ENCODE measurements at regions not wholly inside any gene's neighbourhood (a gene's known extent, or its start where the extent isn't known, plus 50 kb on each side); places are given as distances from the start of the nearest gene placed in this dataset.

- Histone ChIP-seq H3K9me3 (ENCODE audit: control insufficient read depth, low read depth, low read length) (no peaks in the 10 kb centered on the region), H3K9ac (ENCODE audit: low read length) (no peak overlapping the region), H3K27ac (ENCODE audit: low read length) (no peak overlapping the region), H3K36me3 (ENCODE audit: control insufficient read depth, low read depth, low read length) (no peaks in the 10 kb centered on the region), H3K4me3 (ENCODE audit: low read length) (no peak overlapping the region), H3K4me1 (ENCODE audit: control insufficient read depth, low read depth, low read length) (no peaks in the 10 kb centered on the region), H3K27me3 (ENCODE audit: control insufficient read depth, insufficient read depth, low read length) (no peaks in the 10 kb centered on the region)
These were observed 801.9 kb downstream of the TECRL start for GRCh38 chr4:63607169-63607872.

GRCh38 chr4:63589796-63590195 is 819.5 kb downstream of the TECRL start:
- no peaks in the 10 kb centered on the region for H3K27me3 ChIP-seq (ENCODE audit: control insufficient read depth, insufficient read depth, low read length)
- H3K9me3 ChIP-seq (ENCODE audit: control insufficient read depth, low read depth, low read length): no peaks in the 10 kb centered on the region
- peaks cover 15% of the 10 kb centered on the region for H3K4me1 ChIP-seq (ENCODE audit: control insufficient read depth, low read depth, low read length)
- H3K36me3 ChIP-seq (ENCODE audit: control insufficient read depth, low read depth, low read length): no peaks in the 10 kb centered on the region
- H3K4me3 ChIP-seq (ENCODE audit: low read length): no peak overlapping the region
- no peak overlapping the region for H3K9ac ChIP-seq (ENCODE audit: low read length)
- H3K27ac ChIP-seq (ENCODE audit: low read length): no peak overlapping the region

GRCh38 chr4:63583561-63583960 is 825.7 kb downstream of the TECRL start:
- Histone ChIP-seq H3K36me3 (ENCODE audit: control insufficient read depth, low read depth, low read length) (no peaks in the 10 kb centered on the region), H3K9me3 (ENCODE audit: control insufficient read depth, low read depth, low read length) (no peaks in the 10 kb centered on the region), H3K4me1 (ENCODE audit: control insufficient read depth, low read depth, low read length) (peaks cover 7% of the 10 kb centered on the region), H3K4me3 (ENCODE audit: low read length) (no peak overlapping the region), H3K27ac (ENCODE audit: low read length) (no peak overlapping the region), H3K27me3 (ENCODE audit: control insufficient read depth, insufficient read depth, low read length) (no peaks in the 10 kb centered on the region), H3K9ac (ENCODE audit: low read length) (no peak overlapping the region)

GRCh38 chr4:63583007-63583406 is 826.2 kb downstream of the TECRL start:
- H3K27ac ChIP-seq (ENCODE audit: low read length): no peak overlapping the region
- no peaks in the 10 kb centered on the region for H3K36me3 ChIP-seq (ENCODE audit: control insufficient read depth, low read depth, low read length)
- peaks cover 2% of the 10 kb centered on the region for H3K4me1 ChIP-seq (ENCODE audit: control insufficient read depth, low read depth, low read length)
- H3K4me3 ChIP-seq (ENCODE audit: low read length): no peak overlapping the region
- no peak overlapping the region for H3K9ac ChIP-seq (ENCODE audit: low read length)
- no peaks in the 10 kb centered on the region for H3K27me3 ChIP-seq (ENCODE audit: control insufficient read depth, insufficient read depth, low read length)
- no peaks in the 10 kb centered on the region for H3K9me3 ChIP-seq (ENCODE audit: control insufficient read depth, low read depth, low read length)

GRCh38 chr4:63580796-63581475 is 828.3 kb downstream of the TECRL start:
- Histone ChIP-seq H3K27me3 (ENCODE audit: control insufficient read depth, insufficient read depth, low read length) (no peaks in the 10 kb centered on the region), H3K4me3 (ENCODE audit: low read length) (no peak overlapping the region), H3K4me1 (ENCODE audit: control insufficient read depth, low read depth, low read length) (no peaks in the 10 kb centered on the region), H3K9ac (ENCODE audit: low read length) (no peak overlapping the region), H3K27ac (ENCODE audit: low read length) (no peak overlapping the region), H3K36me3 (ENCODE audit: control insufficient read depth, low read depth, low read length) (no peaks in the 10 kb centered on the region), H3K9me3 (ENCODE audit: control insufficient read depth, low read depth, low read length) (no peaks in the 10 kb centered on the region)

GRCh38 chr4:63578383-63578782 is 830.9 kb downstream of the TECRL start:
- Histone ChIP-seq H3K27me3 (ENCODE audit: control insufficient read depth, insufficient read depth, low read length) (no peaks in the 10 kb centered on the region), H3K4me1 (ENCODE audit: control insufficient read depth, low read depth, low read length) (no peaks in the 10 kb centered on the region), H3K9me3 (ENCODE audit: control insufficient read depth, low read depth, low read length) (no peaks in the 10 kb centered on the region), H3K36me3 (ENCODE audit: control insufficient read depth, low read depth, low read length) (no peaks in the 10 kb centered on the region), H3K27ac (ENCODE audit: low read length) (no peak overlapping the region), H3K9ac (ENCODE audit: low read length) (no peak overlapping the region), H3K4me3 (ENCODE audit: low read length) (no peak overlapping the region)

- Histone ChIP-seq H3K4me3 (ENCODE audit: low read length) (no peak overlapping the region), H3K27me3 (ENCODE audit: control insufficient read depth, insufficient read depth, low read length) (no peaks in the 10 kb centered on the region), H3K36me3 (ENCODE audit: control insufficient read depth, low read depth, low read length) (no peaks in the 10 kb centered on the region), H3K4me1 (ENCODE audit: control insufficient read depth, low read depth, low read length) (no peaks in the 10 kb centered on the region), H3K9ac (ENCODE audit: low read length) (no peak overlapping the region), H3K9me3 (ENCODE audit: control insufficient read depth, low read depth, low read length) (no peaks in the 10 kb centered on the region), H3K27ac (ENCODE audit: low read length) (no peak overlapping the region)
These were observed 842.6 kb downstream of the TECRL start for GRCh38 chr4:63566658-63567057.

- H3K27me3 ChIP-seq (ENCODE audit: control insufficient read depth, insufficient read depth, low read length): no peaks in the 10 kb centered on the region
These were observed 845.8 kb downstream of the TECRL start for GRCh38 chr4:63563288-63564014.

GRCh38 chr4:63558709-63559108 is 850.5 kb downstream of the TECRL start:
- no peaks in the 10 kb centered on the region for H3K27me3 ChIP-seq (ENCODE audit: control insufficient read depth, insufficient read depth, low read length)
- H3K9me3 ChIP-seq (ENCODE audit: control insufficient read depth, low read depth, low read length): no peaks in the 10 kb centered on the region
- H3K36me3 ChIP-seq (ENCODE audit: control insufficient read depth, low read depth, low read length): no peaks in the 10 kb centered on the region
- no peak overlapping the region for H3K9ac ChIP-seq (ENCODE audit: low read length)
- H3K27ac ChIP-seq (ENCODE audit: low read length): no peak overlapping the region
- H3K4me1 ChIP-seq (ENCODE audit: control insufficient read depth, low read depth, low read length): no peaks in the 10 kb centered on the region
- no peak overlapping the region for H3K4me3 ChIP-seq (ENCODE audit: low read length)

More at GRCh38 chr4:63563288-63564014, 845.8 kb downstream of the TECRL start:
- no peak overlapping the region for H3K4me3 ChIP-seq (ENCODE audit: low read length)
- no peak overlapping the region for H3K27ac ChIP-seq (ENCODE audit: low read length)
- no peaks in the 10 kb centered on the region for H3K4me1 ChIP-seq (ENCODE audit: control insufficient read depth, low read depth, low read length)
- H3K36me3 ChIP-seq (ENCODE audit: control insufficient read depth, low read depth, low read length): no peaks in the 10 kb centered on the region
- H3K9me3 ChIP-seq (ENCODE audit: control insufficient read depth, low read depth, low read length): no peaks in the 10 kb centered on the region
- no peak overlapping the region for H3K9ac ChIP-seq (ENCODE audit: low read length)

- Histone ChIP-seq H3K36me3 (ENCODE audit: control insufficient read depth, low read depth, low read length) (no peaks in the 10 kb centered on the region), H3K27me3 (ENCODE audit: control insufficient read depth, insufficient read depth, low read length) (no peaks in the 10 kb centered on the region), H3K9ac (ENCODE audit: low read length) (no peak overlapping the region), H3K27ac (ENCODE audit: low read length) (no peak overlapping the region), H3K9me3 (ENCODE audit: control insufficient read depth, low read depth, low read length) (no peaks in the 10 kb centered on the region), H3K4me3 (ENCODE audit: low read length) (no peak overlapping the region), H3K4me1 (ENCODE audit: control insufficient read depth, low read depth, low read length) (no peaks in the 10 kb centered on the region)
These were observed 852.9 kb downstream of the TECRL start for GRCh38 chr4:63556332-63556731.

GRCh38 chr4:63553123-63553522 is 856.1 kb downstream of the TECRL start:
- H3K27ac ChIP-seq (ENCODE audit: low read length): no peak overlapping the region
- H3K9ac ChIP-seq (ENCODE audit: low read length): no peak overlapping the region
- H3K4me1 ChIP-seq (ENCODE audit: control insufficient read depth, low read depth, low read length): no peaks in the 10 kb centered on the region
- H3K9me3 ChIP-seq (ENCODE audit: control insufficient read depth, low read depth, low read length): no peaks in the 10 kb centered on the region
- H3K27me3 ChIP-seq (ENCODE audit: control insufficient read depth, insufficient read depth, low read length): no peaks in the 10 kb centered on the region
- H3K4me3 ChIP-seq (ENCODE audit: low read length): no peak overlapping the region
- no peaks in the 10 kb centered on the region for H3K36me3 ChIP-seq (ENCODE audit: control insufficient read depth, low read depth, low read length)

All from iPS-18a (cell line).